ENCODE measurements at regions not wholly inside any gene's neighbourhood (a gene's known extent, or its start where the extent isn't known, plus 50 kb on each side); places are given as distances from the start of the nearest gene placed in this dataset.

- TF ChIP-seq CTCF (IDR thresholded peaks at IDR 0.05) (no peak), ZFX (IDR thresholded peaks at IDR 0.05; ENCODE audit: borderline replicate concordance) (no peak)
These were observed 50.5 kb upstream of the NRP1 start for GRCh38 chr10:33385015-33385414.
